ENCODE measurements at regions not wholly inside any gene's neighbourhood (a gene's known extent, or its start where the extent isn't known, plus 50 kb on each side); places are given as distances from the start of the nearest gene placed in this dataset.

DNA sequence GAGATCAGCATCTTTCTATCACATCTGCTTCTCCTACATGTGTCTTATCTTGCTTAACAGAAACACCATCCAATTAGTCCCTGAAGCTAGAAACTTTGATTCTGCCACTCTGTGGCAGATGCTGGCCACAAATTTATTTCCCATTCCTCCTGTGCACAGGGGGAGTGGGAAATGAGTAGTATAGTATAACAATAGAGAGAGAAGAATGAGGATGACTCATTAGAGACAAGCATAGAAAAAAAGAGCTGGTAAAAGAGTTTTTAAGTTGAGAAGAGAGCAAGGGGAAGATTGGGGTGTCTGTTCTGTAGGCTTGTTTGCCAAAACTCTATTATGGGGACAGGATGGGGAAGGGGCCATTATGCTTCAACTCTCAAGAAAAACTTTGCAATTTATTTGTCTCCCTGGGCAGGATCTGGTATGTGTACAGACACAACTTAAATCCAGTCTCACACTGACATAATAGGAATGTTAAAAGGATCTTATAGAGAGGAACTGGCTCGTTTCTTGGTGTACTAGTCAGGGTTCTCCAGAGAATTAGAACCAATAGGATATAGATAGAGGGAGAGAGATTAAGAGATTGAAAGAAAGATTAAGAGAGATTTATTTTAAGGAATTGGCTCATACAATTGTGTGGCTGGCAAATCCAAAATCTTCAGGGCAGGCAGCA lies 142.6 kb upstream of the CPSF6 start:
- DNase-seq: no peak

DNA sequence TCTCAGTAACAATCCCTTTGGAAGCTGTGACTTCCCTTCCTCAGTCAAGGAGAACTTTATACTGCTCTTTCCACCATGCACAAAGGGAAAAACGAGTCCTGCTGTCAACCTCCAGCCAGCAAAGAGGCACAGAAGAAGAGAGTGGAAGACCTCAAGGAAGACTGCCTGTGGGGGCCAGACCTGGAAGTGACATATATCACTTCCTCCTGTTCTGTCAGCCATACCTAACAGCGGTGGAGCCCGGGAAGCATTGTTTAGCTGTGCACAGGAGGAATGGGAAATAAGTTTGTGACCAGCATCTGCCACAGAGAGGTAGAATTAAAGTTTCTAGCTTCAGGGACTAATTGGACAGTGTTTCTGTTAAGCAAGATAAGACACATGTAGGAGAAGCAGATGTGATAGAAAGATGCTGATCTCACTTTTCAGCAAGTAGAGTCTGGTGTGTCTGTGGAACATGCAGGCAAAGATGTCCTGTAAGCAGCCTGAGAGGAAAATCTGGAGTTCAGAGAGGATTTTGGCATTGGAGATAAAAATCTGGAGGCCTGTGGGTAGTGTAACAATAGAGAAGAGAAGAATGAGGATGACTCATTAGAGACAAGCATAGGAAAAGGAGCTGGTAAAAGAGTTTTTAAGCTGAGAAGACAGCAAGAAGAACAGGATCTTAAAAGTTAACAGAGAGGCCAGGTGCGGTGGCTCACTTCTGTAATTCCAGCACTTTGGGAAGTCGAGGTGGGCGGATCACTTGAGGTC lies 141.6 kb upstream of the CPSF6 start:
- no peak for DNase-seq

DNA sequence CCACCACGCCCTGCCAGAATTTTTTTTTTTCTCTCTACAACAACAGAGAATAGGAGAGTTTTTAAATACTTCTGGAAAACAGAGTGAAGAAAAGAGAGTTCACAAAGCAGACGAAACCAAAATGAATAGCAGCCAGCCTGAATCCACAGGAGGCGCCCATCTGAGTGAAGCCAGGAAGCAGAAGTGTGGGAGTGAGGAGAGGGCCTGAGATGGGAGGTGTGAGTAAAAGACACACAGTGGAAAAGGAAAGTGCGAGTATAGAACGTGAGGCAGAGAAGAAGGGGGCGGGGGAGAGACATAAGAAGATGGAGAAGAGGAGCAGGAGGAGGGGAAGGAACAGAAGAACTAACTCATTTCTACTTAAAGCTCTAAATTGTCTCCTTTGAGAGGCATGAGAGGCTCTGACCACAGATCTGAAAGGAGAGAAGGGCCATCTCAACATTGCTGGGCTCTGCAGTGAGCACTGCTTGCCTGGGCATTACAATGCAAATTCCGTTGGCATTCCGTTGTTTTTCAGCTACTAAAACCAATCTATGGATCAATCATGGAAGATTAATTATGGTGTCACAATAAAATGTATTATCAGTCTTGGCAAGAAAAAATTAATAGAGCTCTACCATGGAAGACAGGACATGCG lies 140.1 kb upstream of the CPSF6 start:
- no peak for DNase-seq

DNA sequence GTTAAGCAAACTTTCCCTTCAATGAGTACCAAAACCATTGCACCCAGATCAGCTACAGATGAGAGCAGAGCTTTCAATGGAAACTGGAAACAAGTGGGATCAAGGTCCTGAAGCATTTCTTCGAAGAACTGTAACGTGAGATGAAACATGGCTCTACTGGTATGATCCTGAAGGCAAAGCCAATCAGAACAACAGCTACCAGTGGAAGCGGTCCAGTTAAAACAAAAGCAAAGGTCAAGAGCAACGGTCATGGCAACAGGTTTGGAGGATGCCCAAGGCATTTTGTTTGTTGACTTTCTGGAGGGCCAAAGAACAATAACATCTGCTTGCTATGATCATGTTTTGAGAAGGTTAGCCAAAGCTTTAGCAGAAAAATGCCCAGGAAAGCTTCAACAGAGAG lies 137.9 kb upstream of the CPSF6 start:
- DNase-seq: no peak

DNA sequence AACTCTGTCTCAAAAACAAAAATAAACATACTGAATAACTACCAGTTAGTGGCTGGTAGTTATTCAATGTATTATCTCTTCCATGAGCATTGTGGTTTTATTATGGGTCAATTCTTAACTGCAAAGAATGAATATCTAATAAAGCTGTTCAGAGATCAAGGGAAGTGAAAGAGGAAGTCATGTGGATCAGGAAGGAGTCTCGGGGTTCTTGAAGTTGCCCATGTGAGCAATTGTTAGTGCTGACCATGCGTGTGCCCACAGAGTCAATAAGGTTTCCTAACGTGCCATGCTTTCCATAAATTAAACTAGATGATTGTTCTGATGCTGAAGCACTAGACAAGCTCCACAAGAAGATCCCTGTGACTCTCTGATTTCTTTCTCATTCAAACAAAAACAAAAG lies 136.5 kb upstream of the CPSF6 start:
- DNase-seq: no peak

DNA sequence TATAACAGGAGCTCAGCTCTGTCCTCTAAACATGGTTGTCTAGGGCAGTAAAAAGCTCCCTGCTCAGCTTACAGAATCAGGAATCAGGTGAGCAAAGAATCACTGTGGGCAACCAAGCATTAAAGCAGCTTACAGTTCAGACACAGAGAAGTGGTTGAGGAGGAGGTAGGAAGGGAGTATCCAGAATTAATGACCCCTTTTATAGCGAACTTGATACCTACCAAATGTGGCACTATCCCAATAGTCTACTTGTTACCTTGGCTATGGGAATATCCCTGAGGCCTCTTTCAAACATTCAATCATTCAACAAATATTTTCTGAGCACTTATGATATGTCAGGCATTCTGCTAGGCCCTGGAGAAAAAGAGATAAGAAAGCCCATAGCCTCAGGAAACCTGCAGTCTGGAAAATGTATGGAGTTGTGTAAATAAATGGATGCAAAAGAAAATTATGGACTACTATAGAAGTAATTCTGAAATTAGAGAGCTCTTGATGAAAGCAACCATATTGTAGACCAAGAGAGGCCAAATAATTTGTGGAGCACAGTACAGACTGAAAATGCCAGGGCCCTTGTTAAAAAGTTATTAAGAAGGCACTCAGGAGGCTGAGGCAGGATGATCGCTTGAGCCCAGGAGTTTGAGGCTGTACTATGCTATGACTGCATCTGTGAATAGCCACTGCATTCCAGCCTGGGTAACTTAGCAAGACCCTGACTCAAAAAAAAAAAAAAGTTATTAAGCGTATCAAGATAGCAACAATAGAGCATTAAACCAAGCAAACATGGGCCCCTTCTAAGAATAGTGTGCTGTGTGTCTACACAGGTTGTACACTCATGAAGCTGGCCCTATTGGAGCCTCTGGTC lies 134.0 kb upstream of the CPSF6 start:
- peak; percentile 86 for DNase-seq

DNA sequence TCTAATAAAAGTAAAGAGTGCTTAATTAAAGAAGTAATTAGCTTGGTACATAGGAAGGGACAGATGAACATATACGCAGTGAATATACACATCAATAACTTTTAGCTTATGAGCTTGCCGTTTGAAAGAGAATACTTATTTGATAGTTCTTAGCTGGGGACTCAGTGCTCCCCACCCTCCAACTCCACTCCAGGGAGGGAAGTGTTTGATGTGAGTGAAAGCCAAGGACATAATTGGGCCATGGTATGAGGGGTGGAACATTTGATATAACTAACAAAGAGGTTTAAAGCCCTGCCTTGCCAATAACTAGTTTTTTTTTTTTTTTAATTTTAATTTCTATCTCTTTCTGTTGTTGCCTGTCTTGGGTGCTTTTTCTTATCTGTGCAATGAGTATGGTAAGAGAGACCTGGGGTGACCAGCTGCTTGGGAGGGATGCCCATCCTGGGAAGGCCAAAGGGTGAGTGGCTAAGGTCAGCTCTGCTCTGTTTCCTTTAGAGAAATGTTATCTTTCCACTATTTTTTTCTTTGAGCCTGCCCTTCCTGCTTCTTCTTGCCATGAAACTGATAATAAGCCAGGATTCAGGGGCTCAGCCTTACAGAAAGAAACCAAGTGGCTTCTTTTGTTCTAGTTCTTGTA lies 132.8 kb upstream of the CPSF6 start:
- DNase-seq: no peak

DNA sequence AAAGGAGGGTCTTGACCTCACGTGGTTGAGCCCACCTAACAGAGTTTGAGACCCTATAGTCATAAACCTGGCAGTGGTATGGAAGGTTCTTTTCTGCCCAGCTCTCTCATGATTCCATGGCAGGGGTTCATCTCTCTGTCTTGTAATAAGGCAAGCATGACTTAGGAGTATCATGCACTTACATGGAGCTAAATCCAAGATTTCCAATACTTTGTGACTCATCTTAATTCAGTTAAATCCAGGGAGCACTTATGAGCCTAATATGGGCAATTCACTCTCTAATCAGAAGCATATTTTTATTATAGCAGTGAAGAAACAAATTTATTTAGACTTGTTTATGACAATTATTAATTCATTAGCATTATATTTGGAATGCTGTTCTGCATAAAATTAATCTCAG lies 131.8 kb upstream of the CPSF6 start:
- no peak for DNase-seq

DNA sequence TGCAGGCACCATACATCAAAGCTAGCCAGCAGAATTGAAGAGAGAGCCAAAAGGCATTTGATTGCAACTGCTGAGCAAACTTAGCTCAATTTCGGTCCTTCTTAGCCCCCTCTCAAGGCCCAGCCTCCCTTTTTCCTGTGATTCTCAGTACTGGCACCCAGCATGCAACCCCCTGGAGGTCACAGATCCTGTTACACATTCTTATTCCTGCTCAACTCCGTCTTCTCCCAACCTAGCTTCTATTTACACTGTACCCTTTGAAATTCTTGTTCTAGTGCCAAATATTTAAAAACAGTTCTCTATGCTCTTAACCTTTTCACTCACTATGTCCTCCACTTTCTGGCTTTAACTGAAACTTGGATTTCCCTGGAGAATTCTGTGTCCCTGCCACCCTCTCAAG lies 131.3 kb upstream of the CPSF6 start:
- DNase-seq: no peak

DNA sequence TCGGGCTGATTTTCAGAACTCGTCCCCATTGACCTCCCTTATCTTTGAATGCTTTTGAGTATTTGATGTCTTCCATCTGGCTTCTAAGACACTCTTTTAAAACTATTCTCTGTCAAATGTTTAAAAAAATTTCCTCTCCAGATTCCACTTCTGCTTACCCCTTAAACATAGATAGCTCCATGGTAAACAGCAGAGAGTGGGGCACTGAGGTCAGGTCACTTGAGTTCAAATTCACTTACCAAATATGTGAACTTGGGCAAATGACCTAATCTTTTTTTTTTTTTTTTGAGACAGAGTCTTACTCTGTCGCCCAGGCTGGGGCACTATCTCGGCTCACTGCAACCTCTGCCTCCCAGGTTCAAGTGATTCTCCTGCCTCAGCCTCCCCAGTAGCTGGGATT lies 126.8 kb upstream of the CPSF6 start:
- DNase-seq: no peak

DNA sequence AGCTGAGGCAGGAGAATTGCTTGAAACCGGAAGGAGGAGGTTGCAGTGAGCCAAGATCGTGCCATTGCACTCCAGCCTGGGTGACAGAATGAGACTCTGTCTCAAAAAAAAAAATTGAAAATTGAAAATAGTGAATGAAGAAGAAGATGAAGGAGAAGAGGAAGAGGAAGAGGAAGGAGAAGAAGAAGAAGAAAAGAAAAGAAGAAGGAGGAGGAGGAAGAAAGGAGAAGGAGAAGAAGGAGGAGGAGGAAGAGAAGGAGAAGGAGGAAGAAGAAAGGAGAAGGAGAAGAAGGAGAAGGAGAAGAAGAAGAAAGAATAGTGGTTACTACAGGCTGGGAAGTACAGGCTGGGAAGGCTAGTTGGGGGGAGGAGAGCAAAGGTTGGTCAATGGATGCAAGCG lies 124.3 kb upstream of the CPSF6 start:
- DNase-seq: no peak

DNA sequence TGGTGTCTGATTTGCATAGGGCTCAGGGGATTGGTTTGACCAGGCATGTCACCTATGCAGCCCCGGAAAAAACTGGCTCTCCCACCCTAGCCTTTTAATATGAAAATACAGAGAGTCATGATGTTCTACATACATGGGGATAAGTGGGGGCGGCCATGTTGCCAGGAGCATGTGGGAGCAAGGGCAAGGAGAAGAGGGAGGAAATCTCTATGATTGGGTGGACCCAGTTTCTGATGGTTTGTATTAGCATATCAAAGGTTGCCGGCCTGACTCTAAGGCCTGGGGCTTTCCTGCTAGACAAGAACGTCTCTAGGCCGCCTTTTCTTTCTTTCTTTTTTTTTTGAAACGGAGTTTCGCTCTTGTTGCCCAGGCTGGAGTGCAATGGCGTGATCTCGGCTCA lies 123.4 kb upstream of the CPSF6 start:
- DNase-seq: no peak

DNA sequence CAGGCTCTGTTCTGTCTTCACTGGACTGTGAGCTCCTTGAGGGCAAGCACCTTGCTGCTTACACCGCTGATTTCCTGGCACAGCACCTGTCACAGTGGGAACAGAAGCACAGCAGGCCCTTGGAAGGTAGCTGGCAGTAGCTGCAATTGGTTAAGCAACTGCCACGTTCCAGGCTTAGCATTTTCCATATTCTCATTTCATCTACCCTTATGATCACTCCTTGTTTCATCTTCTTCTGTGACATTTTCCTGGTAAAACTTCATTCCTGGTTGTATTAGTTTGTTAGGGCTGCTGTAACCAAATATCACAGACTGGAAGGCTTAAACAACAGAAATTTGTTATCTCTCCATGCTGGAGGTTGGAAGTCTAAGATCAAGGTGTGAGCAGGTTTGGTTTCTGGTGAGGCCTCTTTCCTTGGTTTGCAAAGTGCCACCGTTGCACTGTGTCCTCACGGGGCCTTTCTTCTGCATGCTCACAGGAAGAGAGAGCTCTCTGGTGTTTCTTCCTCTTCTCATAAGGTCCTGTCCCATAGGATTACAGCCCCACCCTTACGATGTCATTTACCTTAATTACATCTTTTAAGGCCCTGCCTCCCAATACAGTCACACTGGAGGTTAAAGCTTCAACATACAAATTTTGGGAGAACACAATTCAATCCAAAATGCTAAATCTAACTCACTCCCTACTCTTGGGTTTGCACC lies 121.7 kb upstream of the CPSF6 start:
- DNase-seq: no peak

DNA sequence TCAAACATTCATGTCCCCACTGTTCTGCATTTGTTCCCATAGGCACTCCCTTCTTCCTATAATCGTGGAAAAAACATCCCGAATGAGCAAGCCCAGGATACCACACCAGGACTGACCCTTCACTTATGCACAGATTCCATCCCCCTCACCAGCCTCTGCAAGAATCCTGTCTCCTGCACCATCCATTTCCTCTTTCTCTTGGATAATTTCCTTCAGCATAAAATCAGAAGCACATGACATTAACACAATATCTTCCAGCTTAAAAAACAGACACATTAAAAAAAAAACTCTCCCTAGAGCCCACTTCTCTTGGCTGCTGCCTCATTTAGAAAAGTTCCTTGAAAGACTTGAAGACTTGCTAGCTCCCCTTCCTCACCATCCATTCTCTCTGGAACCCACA lies 120.9 kb upstream of the CPSF6 start:
- no peak for DNase-seq

DNA sequence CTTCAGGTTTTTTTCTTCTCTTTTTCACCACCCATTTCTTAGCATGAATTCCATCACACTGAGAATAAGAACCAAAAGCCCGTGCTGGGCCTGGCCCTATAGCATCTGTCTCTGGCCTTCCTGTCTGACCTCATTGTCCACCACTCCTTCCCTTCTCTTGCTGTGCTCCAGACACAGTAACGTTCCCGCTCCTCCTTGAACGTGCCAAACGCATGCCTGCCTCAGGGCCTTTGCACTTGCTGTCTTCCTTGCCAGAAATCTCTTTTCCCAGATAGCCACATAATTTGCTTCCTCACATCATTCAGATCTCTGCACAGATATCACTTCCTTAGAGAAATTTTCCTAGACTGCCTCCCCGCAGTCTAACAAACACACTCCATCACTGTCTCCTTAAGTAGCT lies 119.6 kb upstream of the CPSF6 start:
- no peak for DNase-seq

DNA sequence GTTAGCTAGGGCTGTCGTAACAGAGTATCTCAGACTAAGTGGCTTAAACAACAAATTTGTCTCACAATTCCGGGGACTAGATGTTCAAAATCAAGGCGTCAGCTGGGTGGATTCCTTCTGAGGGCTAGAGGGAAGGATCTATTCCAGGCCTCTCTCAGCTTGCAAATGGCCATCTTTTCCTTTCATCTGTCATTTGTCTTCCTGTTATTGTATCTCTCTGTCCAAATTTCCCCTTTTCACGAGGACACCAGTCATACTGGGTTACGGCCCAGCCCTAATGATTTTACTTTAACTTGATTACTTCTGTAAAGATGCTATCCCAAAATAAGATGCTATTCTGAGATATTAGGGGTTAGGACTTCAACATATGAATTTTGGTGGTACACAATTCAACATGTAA lies 119.0 kb upstream of the CPSF6 start:
- no peak for DNase-seq

DNA sequence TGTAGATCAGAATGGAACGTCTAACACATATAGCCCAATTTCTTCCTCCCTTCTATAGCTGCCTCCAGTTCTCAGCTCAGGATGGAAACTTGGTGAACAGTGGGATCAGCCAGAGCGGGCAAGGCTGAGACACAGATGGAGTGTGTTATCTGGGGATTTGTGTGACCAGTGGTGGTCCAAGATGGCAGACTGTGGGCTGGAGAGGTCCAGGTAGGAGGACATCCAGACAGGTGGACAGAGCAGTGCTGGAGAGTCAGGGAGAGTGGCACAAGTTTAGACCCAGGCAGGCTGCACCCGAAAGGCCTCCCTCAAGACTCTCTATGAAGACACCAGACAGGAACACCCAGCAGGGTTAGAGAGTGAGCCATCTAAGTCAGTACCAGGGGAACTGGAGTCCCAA lies 116.1 kb upstream of the CPSF6 start:
- DNase-seq: no peak

DNA sequence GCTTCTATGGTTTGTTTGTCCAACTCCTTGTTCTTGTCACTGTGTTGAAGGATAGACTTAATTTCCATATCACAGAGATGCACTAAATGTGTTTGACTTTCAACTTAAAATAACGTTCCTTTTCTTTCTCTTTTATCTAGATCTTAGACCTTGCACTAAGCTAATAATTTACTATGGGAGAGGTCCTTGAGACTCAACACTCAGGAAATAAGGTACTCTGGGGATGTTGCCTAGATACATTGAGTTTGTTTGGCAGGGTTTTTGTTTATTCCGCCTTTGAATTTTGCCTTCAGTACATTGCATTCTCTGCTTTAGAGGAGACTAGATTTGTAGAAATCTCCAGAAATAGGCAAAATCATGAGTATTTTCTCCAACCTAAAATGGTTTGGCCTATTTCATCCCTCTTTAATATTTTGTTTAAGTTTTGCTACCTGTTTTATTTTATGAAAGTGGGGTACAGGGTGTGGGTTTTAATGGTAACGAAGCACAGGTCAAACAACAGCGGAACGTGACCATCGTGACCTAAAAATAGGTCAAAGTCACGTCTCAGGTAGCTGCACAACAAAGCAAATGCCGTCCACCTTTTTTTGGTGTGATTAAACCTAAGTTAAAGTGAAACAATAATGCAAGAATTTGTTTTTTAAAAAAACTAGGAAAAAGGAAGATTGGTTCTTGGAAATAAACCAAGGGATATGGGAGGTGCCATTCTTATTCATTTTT lies 115.3 kb upstream of the CPSF6 start:
- no peak for DNase-seq

DNA sequence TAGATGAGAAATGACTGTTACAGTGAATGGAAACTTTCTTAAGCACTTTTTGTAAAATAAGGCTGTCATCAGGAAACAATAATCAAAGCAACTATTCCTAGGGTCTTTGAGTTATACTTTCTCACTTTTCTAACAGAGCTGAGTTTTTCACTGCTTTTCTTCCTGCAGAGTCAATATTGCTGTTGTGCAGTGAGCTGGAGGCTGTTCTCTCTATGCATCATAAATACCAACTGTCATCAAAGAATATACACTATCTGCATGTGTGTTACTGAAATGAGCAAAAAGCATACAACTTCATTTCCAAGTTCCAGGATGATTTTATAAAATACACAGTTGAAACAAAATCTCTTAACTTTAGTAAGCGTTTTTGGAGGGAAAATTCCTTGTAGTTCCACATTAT lies 110.4 kb upstream of the CPSF6 start:
- DNase-seq: no peak

DNA sequence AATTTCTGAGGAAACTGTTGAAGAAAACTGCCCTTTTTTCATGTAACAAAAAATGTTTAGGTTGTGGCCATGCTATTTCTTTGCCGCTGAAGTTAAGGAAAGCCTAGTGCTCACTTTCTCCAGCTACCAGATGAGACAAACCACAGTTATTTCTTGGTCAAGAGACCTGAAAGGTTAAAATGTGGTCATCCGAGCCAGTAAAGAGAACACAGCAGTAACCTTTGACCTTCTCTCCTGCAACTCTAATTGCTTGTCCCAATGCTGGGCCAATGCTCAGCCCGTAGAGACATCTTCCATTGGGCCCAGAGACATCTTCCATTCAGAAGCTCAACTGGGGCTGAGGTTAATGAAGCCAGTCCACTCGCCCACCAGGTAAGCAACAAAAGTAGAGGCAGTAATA lies 109.8 kb upstream of the CPSF6 start:
- DNase-seq: no peak

DNA sequence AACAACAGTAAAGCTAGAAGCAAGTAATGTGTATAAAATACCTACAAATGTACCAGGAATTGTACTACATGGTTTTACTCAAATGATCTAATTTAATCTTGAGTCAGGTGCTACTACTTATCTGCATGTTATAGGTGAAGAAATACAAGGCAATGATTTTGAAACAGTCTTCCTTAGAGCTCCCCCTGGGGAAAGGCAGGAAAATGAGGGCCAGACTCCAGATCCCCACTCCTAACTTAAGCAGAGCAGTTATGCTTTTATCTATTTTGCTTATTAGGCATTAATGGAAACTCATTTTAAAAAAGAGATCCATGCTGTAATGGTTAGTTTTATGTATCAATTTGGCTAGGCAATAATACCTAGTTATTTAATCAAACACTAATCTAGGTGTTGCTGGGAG lies 109.3 kb upstream of the CPSF6 start:
- DNase-seq: no peak

Data from renal pelvis (tissue), 1 donor.